H4 (cell line): ENCODE measurements at regions not wholly inside any gene's neighbourhood (a gene's known extent, or its start where the extent isn't known, plus 50 kb on each side); places are given as distances from the start of the nearest gene placed in this dataset.

Source experiments
- DNase-seq: peaks from one replicate; pipeline ENCODE4 v3.0.0-alpha.2; 2015; ENCODE audit warnings: low spot score

DNA sequence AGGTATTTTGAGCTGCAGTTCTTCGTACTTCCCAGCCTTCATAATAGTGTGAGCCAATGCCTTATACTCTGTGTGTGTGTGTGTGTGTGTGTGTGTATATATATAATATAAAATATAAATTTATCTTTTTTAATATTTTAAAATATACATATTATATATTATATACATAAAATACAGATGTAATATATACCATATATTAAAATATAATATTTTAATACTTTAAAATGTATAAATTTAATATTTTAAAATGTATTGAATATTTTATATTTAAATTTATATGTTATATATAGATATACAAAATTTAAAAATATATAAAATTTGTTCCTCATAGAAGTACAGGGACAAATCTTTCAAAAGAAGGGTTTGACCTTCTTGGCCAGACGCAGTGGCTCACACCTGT is 53.7 kb upstream of the CARD18 start:
- DNase-seq = no peak

DNA sequence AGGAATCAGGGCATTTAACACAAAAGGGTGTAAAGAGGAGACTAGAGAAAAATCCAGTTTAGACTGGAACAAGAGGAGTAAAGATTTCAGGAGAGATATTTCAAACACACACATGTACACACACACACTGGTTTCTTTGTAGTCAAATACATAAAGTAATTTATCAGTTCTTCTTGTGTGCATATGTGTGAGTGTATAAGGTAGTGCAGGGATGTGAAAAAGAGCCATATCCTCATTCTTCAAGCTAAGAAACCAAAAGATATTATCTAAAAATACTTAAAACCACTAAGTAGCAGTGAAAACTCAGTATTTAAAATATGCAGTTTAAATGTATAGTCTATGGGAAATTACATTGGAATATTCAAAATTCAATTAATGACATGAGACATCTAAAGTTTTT is 52.5 kb upstream of the CARD18 start:
- no peak for DNase-seq

DNA sequence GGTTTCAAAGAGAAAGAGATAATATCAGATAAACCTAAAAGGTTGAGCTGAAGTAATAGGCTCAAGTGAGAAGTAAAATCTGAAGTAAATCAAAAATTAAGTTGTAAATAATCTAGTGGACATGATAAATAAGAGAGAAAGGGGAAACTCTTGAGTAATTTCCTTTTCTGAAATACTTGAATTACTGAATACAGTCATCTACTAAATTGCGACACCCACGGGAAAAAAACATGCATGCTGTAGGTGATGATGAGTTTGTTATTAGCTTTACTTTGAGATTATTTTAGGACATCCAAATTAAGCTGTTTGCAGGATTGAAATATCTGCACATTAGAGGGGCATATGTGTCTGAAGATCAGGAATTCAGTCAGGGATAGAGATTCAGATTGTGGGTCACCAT is 50.0 kb upstream of the CARD18 start:
- no peak for DNase-seq
